ENCODE measurements at regions not wholly inside any gene's neighbourhood (a gene's known extent, or its start where the extent isn't known, plus 50 kb on each side); places are given as distances from the start of the nearest gene placed in this dataset.

DNA sequence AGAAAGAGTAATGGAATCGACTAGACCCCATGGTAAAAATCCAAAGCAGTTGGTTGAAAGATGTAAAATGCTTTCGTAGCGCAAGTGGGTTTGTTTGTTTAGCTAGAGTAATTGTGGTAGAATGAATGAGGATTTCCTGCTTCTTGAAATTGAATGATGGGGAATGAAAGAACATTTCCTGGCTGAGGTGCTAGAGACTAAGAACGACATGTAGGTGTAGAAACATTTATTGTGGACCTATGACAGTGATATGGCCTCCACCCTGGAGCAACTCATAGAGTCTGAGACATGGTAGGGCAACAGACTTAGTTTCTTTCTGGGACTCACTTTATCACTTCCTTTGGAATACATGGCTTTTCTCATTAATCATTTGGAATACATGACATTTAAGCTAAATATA, 467.6 kb upstream of the CFAP20DC start:
- TF ChIP-seq POLR2A (IDR thresholded peaks at IDR 0.05; ENCODE audit: low read depth) (no peak), EP300 (IDR thresholded peaks at IDR 0.05) (no peak)
- TF ChIP-seq, protein P1, sequence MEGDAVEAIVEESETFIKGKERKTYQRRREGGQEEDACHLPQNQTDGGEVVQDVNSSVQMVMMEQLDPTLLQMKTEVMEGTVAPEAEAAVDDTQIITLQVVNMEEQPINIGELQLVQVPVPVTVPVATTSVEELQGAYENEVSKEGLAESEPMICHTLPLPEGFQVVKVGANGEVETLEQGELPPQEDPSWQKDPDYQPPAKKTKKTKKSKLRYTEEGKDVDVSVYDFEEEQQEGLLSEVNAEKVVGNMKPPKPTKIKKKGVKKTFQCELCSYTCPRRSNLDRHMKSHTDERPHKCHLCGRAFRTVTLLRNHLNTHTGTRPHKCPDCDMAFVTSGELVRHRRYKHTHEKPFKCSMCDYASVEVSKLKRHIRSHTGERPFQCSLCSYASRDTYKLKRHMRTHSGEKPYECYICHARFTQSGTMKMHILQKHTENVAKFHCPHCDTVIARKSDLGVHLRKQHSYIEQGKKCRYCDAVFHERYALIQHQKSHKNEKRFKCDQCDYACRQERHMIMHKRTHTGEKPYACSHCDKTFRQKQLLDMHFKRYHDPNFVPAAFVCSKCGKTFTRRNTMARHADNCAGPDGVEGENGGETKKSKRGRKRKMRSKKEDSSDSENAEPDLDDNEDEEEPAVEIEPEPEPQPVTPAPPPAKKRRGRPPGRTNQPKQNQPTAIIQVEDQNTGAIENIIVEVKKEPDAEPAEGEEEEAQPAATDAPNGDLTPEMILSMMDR (IDR thresholded peaks at IDR 0.05): no peak
